ENCODE measurements at regions not wholly inside any gene's neighbourhood (a gene's known extent, or its start where the extent isn't known, plus 50 kb on each side); places are given as distances from the start of the nearest gene placed in this dataset.

- TF ChIP-seq EP300 (IDR thresholded peaks at IDR 0.05): no peak
- TF ChIP-seq CTCF (IDR thresholded peaks at IDR 0.05): no peak
- no peak for TF ChIP-seq POLR2AphosphoS5 (IDR thresholded peaks at IDR 0.05)
These were observed 145.8 kb downstream of the OR2B2 start for GRCh38 chr6:27766405-27766804.

Data from gastroesophageal sphincter (tissue), 3 donors.